HEK293T (cell line): ENCODE measurements at regions not wholly inside any gene's neighbourhood (a gene's known extent, or its start where the extent isn't known, plus 50 kb on each side); places are given as distances from the start of the nearest gene placed in this dataset.

Experiments
- CTCF ChIA-PET: fragments of 350-600 bp; formaldehyde crosslinking; extraction: SDS; loops from one replicate; lab custom pipeline; 2021; ENCODE audit warnings: antibody characterized with exemption, inconsistent platforms; lab: Yijun Ruan, JAX
- POLR2A ChIA-PET: fragments of 350-600 bp; formaldehyde crosslinking; extraction: SDS; loops from one replicate; lab custom pipeline; 2020; ENCODE audit warnings: antibody characterized with exemption, inconsistent platforms; lab: Yijun Ruan, JAX
- DNase-seq: peaks from one replicate; pipeline ENCODE4 v3.0.0; 2012; ENCODE audit warnings: mixed read lengths; ENCODE audit errors: extremely low spot score
- ARNT ChIP-seq: fragments of 450-650 bp; IDR thresholded peaks from 2 replicates; pipeline ENCODE4 v1.6.1; 2017; ENCODE audit warnings: mild to moderate bottlenecking
- BHLHE40 ChIP-seq: fragments of 450-650 bp; IDR thresholded peaks from 2 replicates; pipeline ENCODE4 v1.6.1; 2016; ENCODE audit warnings: mild to moderate bottlenecking, moderate library complexity, borderline replicate concordance
- CTBP1 ChIP-seq: fragments of 450-650 bp; IDR thresholded peaks from 2 replicates; pipeline ENCODE4 v1.6.1; 2016; ENCODE audit warnings: borderline replicate concordance
- ELF4 ChIP-seq: fragments of 450-650 bp; IDR thresholded peaks from 2 replicates; pipeline ENCODE4 v1.6.1; 2017; ENCODE audit warnings: antibody characterized with exemption
- FOXA1 ChIP-seq: fragments of 450-650 bp; IDR thresholded peaks from 2 replicates; pipeline ENCODE4 v1.6.1; 2016; ENCODE audit warnings: mild to moderate bottlenecking
- FOXK2 ChIP-seq: fragments of 450-650 bp; IDR thresholded peaks from 2 replicates; pipeline ENCODE4 v1.6.1; 2016; ENCODE audit warnings: mild to moderate bottlenecking
- FOXM1 ChIP-seq: fragments of 450-650 bp; IDR thresholded peaks from 2 replicates; pipeline ENCODE4 v1.6.1; 2017; ENCODE audit warnings: mild to moderate bottlenecking, borderline replicate concordance
- HDGF ChIP-seq: fragments of 450-650 bp; IDR thresholded peaks from 2 replicates; pipeline ENCODE4 v1.6.1; 2017; ENCODE audit warnings: antibody characterized with exemption, borderline replicate concordance
- L3MBTL2 ChIP-seq: fragments of 450-650 bp; conservative IDR thresholded peaks from 2 replicates; pipeline ENCODE4 v1.6.1; 2016; ENCODE audit warnings: mild to moderate bottlenecking
- LEF1 ChIP-seq: fragments of 450-650 bp; IDR thresholded peaks from 2 replicates; pipeline ENCODE4 v1.6.1; 2017; ENCODE audit warnings: mild to moderate bottlenecking, borderline replicate concordance
- NFRKB ChIP-seq: fragments of 450-650 bp; IDR thresholded peaks from 2 replicates; pipeline ENCODE4 v1.6.1; 2016; ENCODE audit warnings: mild to moderate bottlenecking, moderate library complexity
- SP1 ChIP-seq: fragments of 450-650 bp; IDR thresholded peaks from 2 replicates; pipeline ENCODE4 v1.6.1; 2017
- SUZ12 ChIP-seq: fragments of 450-650 bp; IDR thresholded peaks from 2 replicates; pipeline ENCODE4 v1.6.1; 2016; ENCODE audit warnings: mild to moderate bottlenecking
- TARDBP ChIP-seq: fragments of 450-650 bp; IDR thresholded peaks from 2 replicates; pipeline ENCODE4 v1.6.1; 2016
- ZNF384 ChIP-seq: fragments of 450-650 bp; IDR thresholded peaks from 2 replicates; pipeline ENCODE4 v1.6.1; 2016
- TF ChIP-seq, protein P1 (sequence below): fragments of 450-650 bp; IDR thresholded peaks from 2 replicates; pipeline ENCODE4 v1.6.1; 2016

DNA sequence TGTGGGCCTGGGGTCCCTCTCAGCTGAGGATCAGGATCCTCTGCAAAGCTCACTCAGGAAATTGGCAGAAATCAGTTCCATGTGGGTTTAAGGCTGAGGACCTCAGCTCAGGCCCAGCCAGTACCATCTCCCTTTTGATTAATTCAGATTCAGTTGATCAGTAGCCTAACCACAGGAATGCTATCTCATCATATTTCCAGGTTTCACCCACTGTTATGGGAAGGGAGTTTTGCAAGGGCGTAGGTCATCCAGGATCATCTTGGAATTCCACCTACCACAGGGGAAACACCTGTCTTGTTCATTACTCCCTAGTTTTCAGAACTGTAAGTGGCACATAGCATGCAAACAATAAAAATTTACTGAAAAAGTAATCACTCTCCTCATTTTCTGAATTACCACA lies 399.5 kb upstream of the CNTN3 start:
- CTCF ChIA-PET = interaction anchor here (0.6 kb wide), 1 partner anchor 342 kb away, joined by 3 read pairs; no protein-coding TSS in a partner anchor
- POLR2A ChIA-PET = no interaction called here
- TF ChIP-seq FOXK2 (no peak), ELF4 (no peak), FOXM1 (no peak), SP1 (no peak), L3MBTL2 (no peak), BHLHE40 (no peak), SUZ12 (no peak), ARNT (no peak), HDGF (no peak), CTBP1 (no peak), NFRKB (no peak), ZNF384 (no peak), FOXA1 (no peak)
- TF ChIP-seq, protein P1, sequence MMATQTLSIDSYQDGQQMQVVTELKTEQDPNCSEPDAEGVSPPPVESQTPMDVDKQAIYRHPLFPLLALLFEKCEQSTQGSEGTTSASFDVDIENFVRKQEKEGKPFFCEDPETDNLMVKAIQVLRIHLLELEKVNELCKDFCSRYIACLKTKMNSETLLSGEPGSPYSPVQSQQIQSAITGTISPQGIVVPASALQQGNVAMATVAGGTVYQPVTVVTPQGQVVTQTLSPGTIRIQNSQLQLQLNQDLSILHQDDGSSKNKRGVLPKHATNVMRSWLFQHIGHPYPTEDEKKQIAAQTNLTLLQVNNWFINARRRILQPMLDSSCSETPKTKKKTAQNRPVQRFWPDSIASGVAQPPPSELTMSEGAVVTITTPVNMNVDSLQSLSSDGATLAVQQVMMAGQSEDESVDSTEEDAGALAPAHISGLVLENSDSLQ = no peak
- no peak for DNase-seq

DNA sequence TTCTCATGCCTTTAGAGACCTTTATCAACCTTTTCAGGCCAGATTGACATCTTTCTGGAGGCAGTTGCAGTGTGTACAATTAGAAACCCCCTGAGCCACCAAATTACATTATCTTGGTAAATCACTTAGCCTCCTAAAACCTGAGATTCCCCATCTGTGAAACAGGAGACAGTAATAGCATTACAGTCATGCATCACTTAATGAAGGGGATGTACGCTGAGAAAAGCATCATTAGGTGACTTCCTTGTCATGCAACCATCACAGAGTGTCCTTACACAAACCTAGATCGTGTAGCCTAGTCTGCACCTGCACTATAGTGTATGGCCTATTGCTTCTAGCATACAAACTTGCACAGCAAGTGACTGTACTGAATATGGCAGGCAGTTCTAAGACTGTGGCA lies 400.8 kb upstream of the CNTN3 start:
- no peak for DNase-seq
- ChIA-PET POLR2A (no interaction called here), CTCF (interaction anchor here (0.7 kb wide), 1 partner anchor 144 kb away, joined by 3 read pairs; no protein-coding TSS in a partner anchor)
- TF ChIP-seq BHLHE40 (no peak), FOXK2 (no peak), HDGF (no peak)

DNA sequence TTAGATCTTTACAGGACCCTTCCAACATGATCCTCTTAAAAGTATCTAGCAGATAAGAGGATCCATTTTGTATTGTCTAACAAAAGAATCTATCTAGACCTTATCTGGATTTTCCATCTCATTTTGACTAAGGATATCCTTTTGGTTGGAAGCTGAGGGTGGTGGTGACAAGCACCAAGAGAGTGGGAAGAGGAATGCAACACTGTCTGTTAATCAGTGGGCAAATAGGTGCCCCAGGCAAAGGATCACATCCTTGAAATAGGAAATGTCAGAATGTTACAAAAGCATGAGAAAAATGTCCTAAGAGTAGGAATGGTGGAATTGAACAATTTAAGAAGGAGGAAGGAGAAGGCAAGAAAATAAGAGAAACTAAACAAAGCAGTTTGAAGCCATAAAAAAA lies 420.7 kb upstream of the CNTN3 start:
- CTCF ChIA-PET = no interaction called here
- TF ChIP-seq ELF4 (no peak), L3MBTL2 (no peak), FOXM1 (no peak), NFRKB (no peak), SP1 (no peak), CTBP1 (no peak), FOXA1 (no peak), SUZ12 (no peak), FOXK2 (no peak), HDGF (no peak), LEF1 (no peak), ARNT (no peak), BHLHE40 (no peak), ZNF384 (no peak), TARDBP (no peak)
- TF ChIP-seq, protein P1 = no peak
- POLR2A ChIA-PET = no interaction called here
- DNase-seq = no peak

DNA sequence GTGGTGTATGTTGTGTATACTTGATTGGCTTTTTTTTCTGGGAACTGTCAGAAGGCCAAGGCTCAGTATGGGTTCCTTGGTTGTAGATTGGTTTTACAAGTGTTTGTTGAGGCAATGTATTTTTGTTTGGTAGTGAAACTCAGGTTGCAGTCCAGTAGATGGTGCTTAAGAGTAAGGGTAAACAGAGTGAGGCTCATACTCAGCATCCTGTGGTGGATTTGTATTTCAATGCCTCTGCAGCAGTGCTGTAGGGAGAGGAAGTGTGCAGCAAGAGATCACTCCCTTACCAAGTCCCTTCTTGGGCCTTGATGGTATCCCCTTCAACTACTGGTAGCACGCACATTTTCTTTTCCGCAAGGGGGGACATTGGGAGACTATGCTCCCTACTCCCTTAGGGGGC lies 428.5 kb upstream of the CNTN3 start:
- CTCF ChIA-PET = no interaction called here
- POLR2A ChIA-PET = no interaction called here
- TF ChIP-seq FOXA1 = no peak
- TF ChIP-seq LEF1 = no peak
- TF ChIP-seq HDGF = no peak
- no peak for TF ChIP-seq ARNT
- TF ChIP-seq FOXM1 = no peak
- TF ChIP-seq ZNF384 = no peak
- TF ChIP-seq L3MBTL2 = no peak
- no peak for TF ChIP-seq FOXK2
- TF ChIP-seq SP1 = no peak
- no peak for TF ChIP-seq SUZ12
- TF ChIP-seq ELF4 = no peak
- TF ChIP-seq NFRKB = no peak
- no peak for TF ChIP-seq TARDBP
- DNase-seq = no peak

DNA sequence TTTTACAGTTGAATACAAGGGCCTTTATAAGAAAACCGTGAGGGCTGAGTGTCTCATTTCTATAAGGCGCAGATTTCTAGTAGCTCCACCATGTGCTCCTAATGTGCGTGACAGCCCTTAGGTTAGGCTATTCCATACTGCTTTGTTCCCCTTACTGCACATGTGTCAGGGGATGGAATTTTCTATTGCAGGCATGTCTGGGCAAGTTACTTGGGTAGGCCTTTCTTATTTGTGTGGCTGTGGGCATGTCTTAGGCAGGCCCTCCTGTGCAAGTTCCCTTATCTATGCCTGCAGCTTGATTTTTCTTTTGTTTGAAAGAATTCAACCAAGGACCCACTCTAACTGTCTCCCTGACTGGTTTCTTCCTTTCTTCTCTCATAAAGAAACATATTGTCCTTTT lies 434.2 kb upstream of the CNTN3 start:
- DNase-seq = no peak
- ChIA-PET CTCF (no interaction called here), POLR2A (no interaction called here)
- no peak for TF ChIP-seq TARDBP
- no peak for TF ChIP-seq BHLHE40
- TF ChIP-seq ZNF384 = no peak
- TF ChIP-seq L3MBTL2 = no peak
- TF ChIP-seq HDGF = no peak
- TF ChIP-seq ELF4 = no peak

DNA sequence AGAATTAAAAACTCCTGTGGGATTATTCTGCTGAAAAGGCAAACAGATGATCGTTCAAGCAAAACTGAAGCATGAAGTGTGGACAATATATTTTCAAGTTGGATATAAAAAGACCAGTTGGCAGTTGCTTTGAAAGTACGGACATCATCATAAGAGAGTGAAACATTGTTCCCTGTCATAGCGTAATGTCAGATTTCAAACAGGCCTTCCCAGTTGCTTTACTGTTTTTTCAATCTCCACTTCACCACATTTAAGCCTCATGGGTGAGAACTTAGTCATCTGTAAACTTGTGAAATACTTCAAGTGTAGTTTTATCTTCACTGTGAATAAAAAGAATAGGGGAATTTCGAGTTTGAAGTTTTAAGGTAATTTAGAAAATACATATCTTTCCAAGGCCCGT lies 435.1 kb upstream of the CNTN3 start:
- no peak for TF ChIP-seq CTBP1
- TF ChIP-seq NFRKB = no peak
- TF ChIP-seq ELF4 = no peak
- no peak for TF ChIP-seq ARNT
- no peak for TF ChIP-seq L3MBTL2
- no peak for TF ChIP-seq FOXK2
- no peak for TF ChIP-seq LEF1
- TF ChIP-seq FOXA1 = no peak
- no peak for TF ChIP-seq HDGF
- no peak for TF ChIP-seq TARDBP
- TF ChIP-seq ZNF384 = no peak
- no peak for TF ChIP-seq SUZ12
- TF ChIP-seq BHLHE40 = no peak
- no peak for TF ChIP-seq FOXM1
- no peak for TF ChIP-seq SP1
- TF ChIP-seq, protein P1 = no peak
- CTCF ChIA-PET = no interaction called here
- DNase-seq = no peak
- POLR2A ChIA-PET = no interaction called here

DNA sequence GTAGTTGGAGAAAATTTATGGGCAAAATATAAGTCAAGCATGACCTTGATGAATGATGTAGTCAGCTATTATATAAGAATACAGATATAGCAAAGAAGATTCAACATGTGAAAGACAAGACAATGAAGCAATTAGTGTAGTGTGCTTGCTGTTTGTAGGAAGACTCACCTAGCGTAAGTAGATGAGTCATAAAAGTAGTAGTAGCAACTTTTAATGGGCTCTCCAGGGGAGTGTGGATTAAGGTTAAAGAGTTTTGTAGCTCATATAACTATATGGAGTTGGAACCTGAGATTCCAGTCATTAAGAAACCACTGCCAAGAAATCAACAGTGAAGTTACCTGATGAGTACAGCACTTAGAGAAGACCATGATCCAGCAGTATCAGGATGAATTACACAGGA lies 444.7 kb upstream of the CNTN3 start:
- no peak for DNase-seq
- ChIA-PET POLR2A (no interaction called here), CTCF (no interaction called here)
- no peak for TF ChIP-seq SUZ12
- TF ChIP-seq ARNT = no peak
- TF ChIP-seq L3MBTL2 = no peak
- TF ChIP-seq, protein P1 = no peak
- no peak for TF ChIP-seq NFRKB
- no peak for TF ChIP-seq FOXM1
- TF ChIP-seq TARDBP = no peak
- TF ChIP-seq LEF1 = no peak
- no peak for TF ChIP-seq ZNF384
- no peak for TF ChIP-seq FOXK2
- TF ChIP-seq HDGF = no peak
- no peak for TF ChIP-seq SP1
- no peak for TF ChIP-seq CTBP1
- no peak for TF ChIP-seq FOXA1
- no peak for TF ChIP-seq BHLHE40
- TF ChIP-seq ELF4 = no peak
